ENCODE measurements at regions not wholly inside any gene's neighbourhood (a gene's known extent, or its start where the extent isn't known, plus 50 kb on each side); places are given as distances from the start of the nearest gene placed in this dataset.
"Not testable (repeated sequence)": the region's sequence is repeated elsewhere in the genome, so short reads cannot be mapped to it uniquely, and the experiment has no call there.

GRCh38 chr3:74978684-74979083, 364.2 kb upstream of the CNTN3 start:
- DNase-seq = no peak

- not testable (repeated sequence) for DNase-seq
Measured at GRCh38 chr3:74985028-74985904, 370.8 kb upstream of the CNTN3 start.

GRCh38 chr3:74988095-74988494, 373.6 kb upstream of the CNTN3 start:
- DNase-seq = no peak

GRCh38 chr3:74992898-74993297, 378.4 kb upstream of the CNTN3 start:
- DNase-seq = no peak

- no peak for DNase-seq
Measured at GRCh38 chr3:75001330-75001729, 386.9 kb upstream of the CNTN3 start.

- DNase-seq = no peak
Measured at GRCh38 chr3:75012791-75013331, 398.4 kb upstream of the CNTN3 start.

GRCh38 chr3:75014008-75014407, 399.5 kb upstream of the CNTN3 start:
- DNase-seq = no peak

GRCh38 chr3:75015280-75015679, 400.8 kb upstream of the CNTN3 start:
- no peak for DNase-seq

- DNase-seq = no peak
Measured at GRCh38 chr3:75035146-75035545, 420.7 kb upstream of the CNTN3 start.

- DNase-seq = no peak
Measured at GRCh38 chr3:75042941-75043340, 428.5 kb upstream of the CNTN3 start.

GRCh38 chr3:75048650-75049049, 434.2 kb upstream of the CNTN3 start:
- DNase-seq = no peak

GRCh38 chr3:75049533-75049932, 435.1 kb upstream of the CNTN3 start:
- no peak for DNase-seq

GRCh38 chr3:75059120-75059519, 444.7 kb upstream of the CNTN3 start:
- DNase-seq = no peak

- no peak for DNase-seq
Measured at GRCh38 chr3:75061806-75062205, 447.3 kb upstream of the CNTN3 start.

GRCh38 chr3:75075158-75075557, 460.7 kb upstream of the CNTN3 start:
- DNase-seq = no peak

GRCh38 chr3:75076481-75076880, 462.0 kb upstream of the CNTN3 start:
- no peak for DNase-seq

- no peak for DNase-seq
Measured at GRCh38 chr3:75078290-75078689, 463.8 kb upstream of the CNTN3 start.

GRCh38 chr3:75082845-75083244, 468.4 kb upstream of the CNTN3 start:
- DNase-seq = no peak

- no peak for DNase-seq
Measured at GRCh38 chr3:75089841-75090240, 475.4 kb upstream of the CNTN3 start.

- DNase-seq = no peak
Measured at GRCh38 chr3:75101329-75102147, 487.1 kb upstream of the CNTN3 start.

GRCh38 chr3:75110741-75111140, 496.3 kb upstream of the CNTN3 start:
- DNase-seq = no peak

- DNase-seq = no peak
Measured at GRCh38 chr3:75115695-75116094, 501.2 kb upstream of the CNTN3 start.

- no peak for DNase-seq
Measured at GRCh38 chr3:75118779-75119178, 504.3 kb upstream of the CNTN3 start.

GRCh38 chr3:75126556-75126955, 512.1 kb upstream of the CNTN3 start:
- no peak for DNase-seq

Measured in NCI-H2029 (cell line).